GM23338 (cell line): ENCODE measurements at regions not wholly inside any gene's neighbourhood (a gene's known extent, or its start where the extent isn't known, plus 50 kb on each side); places are given as distances from the start of the nearest gene placed in this dataset.

Experiments
- ATAC-seq: fragments of 200-7000 bp; cut with Tn5 transposase; 3 replicates; pipeline ENCODE4 v1.9.1; 2020
- DNase-seq: peaks from one replicate; pipeline ENCODE4 v3.0.0-alpha.2; 2015; ENCODE audit warnings: low spot score
- H2AFZ ChIP-seq: fragments of 200-600 bp; sonication (generic); 2 replicates; pipeline ENCODE4 v1.8.0; 2016; ENCODE audit warnings: antibody characterized with exemption, mild to moderate bottlenecking, moderate library complexity
- H3F3A ChIP-seq: fragments of 200-600 bp; sonication (generic); replicated peaks from 2 replicates; pipeline ENCODE4 v1.8.0; 2017; ENCODE audit warnings: antibody characterized with exemption, mixed run types, low read depth
- H3K27ac ChIP-seq: fragments of 200-600 bp; sonication (generic); 2 replicates; pipeline ENCODE4 v1.6.1; 2016; ENCODE audit warnings: low read depth
- H3K27me3 ChIP-seq: fragments of 200-600 bp; sonication (generic); 2 replicates; pipeline ENCODE4 v1.8.0; 2016; ENCODE audit warnings: mild to moderate bottlenecking, mixed run types, moderate library complexity; ENCODE audit not compliant: insufficient read depth
- H3K36me3 ChIP-seq: fragments of 200-600 bp; sonication (generic); 2 replicates; pipeline ENCODE4 v1.8.0; 2016; ENCODE audit warnings: mild to moderate bottlenecking; ENCODE audit not compliant: insufficient read depth
- H3K4me1 ChIP-seq: fragments of 200-600 bp; sonication (generic); 2 replicates; pipeline ENCODE4 v1.8.0; 2016; ENCODE audit warnings: mild to moderate bottlenecking, moderate library complexity; ENCODE audit not compliant: insufficient read depth
- H3K4me2 ChIP-seq: fragments of 200-600 bp; sonication (generic); 2 replicates; pipeline ENCODE4 v1.7.1; 2017; ENCODE audit warnings: mixed run types
- H3K4me3 ChIP-seq: fragments of 200-600 bp; sonication (generic); 2 replicates; pipeline ENCODE4 v1.6.1; 2016; ENCODE audit warnings: mixed run types
- H3K79me2 ChIP-seq: fragments of 200-600 bp; sonication (generic); replicated peaks from 2 replicates; pipeline ENCODE4 v1.8.0; 2017; ENCODE audit warnings: mild to moderate bottlenecking; ENCODE audit not compliant: insufficient read depth
- H3K9me2 ChIP-seq: fragments of 200-600 bp; sonication (generic); 2 replicates; pipeline ENCODE4 v1.8.0; 2017; ENCODE audit not compliant: insufficient read depth
- H4K20me1 ChIP-seq: fragments of 200-600 bp; sonication (generic); replicated peaks from 2 replicates; pipeline ENCODE4 v1.8.0; 2017; ENCODE audit warnings: mild to moderate bottlenecking; ENCODE audit not compliant: insufficient read depth
- H3K27ac Mint-ChIP-seq: 2 replicates; pipeline ENCODE4 v1.8.0; 2020; ENCODE audit warnings: inconsistent platforms, mild to moderate bottlenecking, moderate library complexity, mixed read lengths
- H3K27me3 Mint-ChIP-seq: 3 replicates; pipeline ENCODE4 v1.8.0; 2022; ENCODE audit warnings: low read depth, mild to moderate bottlenecking, moderate library complexity, mixed read lengths, inconsistent platforms; ENCODE audit not compliant: insufficient read depth, poor library complexity
- H3K36me3 Mint-ChIP-seq: 3 replicates; pipeline ENCODE4 v1.8.0; 2021; ENCODE audit warnings: low read depth, mild to moderate bottlenecking, inconsistent platforms, moderate library complexity, mixed read lengths
- H3K4me1 Mint-ChIP-seq: 3 replicates; pipeline ENCODE4 v1.8.0; 2020; ENCODE audit warnings: mild to moderate bottlenecking, inconsistent platforms, mixed read lengths
- H3K4me3 Mint-ChIP-seq: 3 replicates; pipeline ENCODE4 v1.8.0; 2021; ENCODE audit warnings: moderate library complexity, mild to moderate bottlenecking, inconsistent platforms, mixed read lengths
- H3K9me3 Mint-ChIP-seq: 3 replicates; pipeline ENCODE4 v1.8.0; 2020; ENCODE audit warnings: moderate library complexity, mild to moderate bottlenecking, inconsistent platforms, mixed read lengths
- CREB1 ChIP-seq: fragments of 250-450 bp; sonication (Bioruptor Pico); IDR thresholded peaks from 2 replicates; pipeline ENCODE4 v1.5.0; 2020; ENCODE audit warnings: low read depth, mild to moderate bottlenecking, moderate library complexity
- EZH2 ChIP-seq: fragments of 200-600 bp; sonication (generic); IDR thresholded peaks from one replicate; pipeline ENCODE4 v1.8.0; 2017; ENCODE audit warnings: antibody characterized with exemption, mild to moderate bottlenecking, low read depth; ENCODE audit not compliant: unreplicated experiment
- EZH2phosphoT487 ChIP-seq: fragments of 200-600 bp; sonication (generic); IDR thresholded peaks from one replicate; pipeline ENCODE4 v1.8.1; 2018; ENCODE audit warnings: antibody characterized with exemption; ENCODE audit not compliant: unreplicated experiment
- JUNB ChIP-seq: IDR thresholded peaks from one replicate; pipeline ENCODE4 v1.6.1; 2016; ENCODE audit warnings: antibody characterized with exemption; ENCODE audit not compliant: unreplicated experiment
- NANOG ChIP-seq: IDR thresholded peaks from 2 replicates; pipeline ENCODE4 v1.6.1; 2016; ENCODE audit warnings: antibody characterized with exemption, borderline replicate concordance
- POLR2AphosphoS5 ChIP-seq: IDR thresholded peaks from 2 replicates; pipeline ENCODE4 v1.6.1; 2016; ENCODE audit warnings: antibody characterized with exemption, low read depth
- STAT1 ChIP-seq: IDR thresholded peaks from one replicate; pipeline ENCODE4 v1.6.1; 2016; ENCODE audit warnings: antibody characterized with exemption; ENCODE audit not compliant: unreplicated experiment
- ZNF114 ChIP-seq: fragments of 250-450 bp; sonication (Bioruptor Pico); IDR thresholded peaks from 2 replicates; pipeline ENCODE4 v1.5.0; 2020; ENCODE audit warnings: mild to moderate bottlenecking, moderate library complexity
- ZNF331 ChIP-seq: fragments of 250-450 bp; sonication (Bioruptor Pico); IDR thresholded peaks from 2 replicates; pipeline ENCODE4 v1.5.0; 2020; ENCODE audit warnings: low read depth, mild to moderate bottlenecking, moderate library complexity
- TF ChIP-seq, protein P1 (sequence below): IDR thresholded peaks from one replicate; pipeline ENCODE4 v1.6.1; 2018; ENCODE audit warnings: antibody characterized with exemption; ENCODE audit not compliant: unreplicated experiment
- TF ChIP-seq, protein P2 (sequence below): fragments of 250-450 bp; sonication (Bioruptor Pico); IDR thresholded peaks from 2 replicates; pipeline ENCODE4 v1.5.0; 2020; ENCODE audit warnings: mild to moderate bottlenecking, moderate library complexity
- TF ChIP-seq, protein P3 (sequence below), 2 experiments: fragments of 200-600 bp in 1 of 2; sonication (generic) in 1 of 2; conservative IDR thresholded peaks; 2 replicates each; pipeline versions ENCODE4 v1.5.1 to v1.6.1; 2016 to 2017; ENCODE audit warnings: antibody characterized with exemption in 2 of 2, low read depth in 2 of 2, mild to moderate bottlenecking in 2 of 2, moderate library complexity in 1 of 2
- TF ChIP-seq, protein P4 (sequence below): IDR thresholded peaks from 2 replicates; pipeline ENCODE4 v1.6.1; 2016; ENCODE audit warnings: antibody characterized with exemption

DNA sequence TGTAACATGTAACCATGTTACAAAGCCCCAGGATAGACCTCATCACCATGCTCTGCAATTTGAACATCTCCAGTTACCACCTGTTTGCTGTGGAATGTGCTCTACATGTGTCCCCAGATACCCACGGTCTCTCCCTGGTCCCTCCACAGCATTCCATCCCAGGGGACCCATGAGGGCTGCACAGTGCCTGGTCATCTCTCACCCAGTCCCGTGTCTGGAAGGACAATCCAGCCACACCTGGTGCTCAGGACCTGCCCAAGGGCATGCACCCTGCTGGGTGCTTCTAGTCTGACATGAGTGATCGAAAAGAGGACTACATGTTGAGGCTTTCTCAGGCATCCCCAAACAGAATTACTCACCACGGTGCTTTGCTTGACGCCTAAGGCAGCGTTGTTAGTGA is 119.6 kb upstream of the ATP10A start:
- Histone ChIP-seq H3K4me2 (no peak overlapping the region), H3K4me1 (peaks cover 3% of the 10 kb centered on the region; the same call in 1 of the 2 replicates), H3K27me3 (no peaks in the 10 kb centered on the region), H3K27ac (no peak overlapping the region), H3K4me3 (no peak overlapping the region), H4K20me1 (no peaks in the 10 kb centered on the region), H3K9me2 (peaks cover 8% of the 10 kb centered on the region; the same call in 1 of the 2 replicates), H3K36me3 (no peaks in the 10 kb centered on the region), H3F3A (no peaks in the 10 kb centered on the region), H3K79me2 (no peaks in the 10 kb centered on the region), H2AFZ (no peak overlapping the region; the same call in 1 of the 2 replicates)
- peaks cover 19% of the 10 kb centered on the region for H3K4me1 Mint-ChIP-seq
- ATAC-seq (no peak), DNase-seq (no peak)
- H3K4me3 Mint-ChIP-seq: no peak overlapping the region
- H3K27me3 Mint-ChIP-seq: peaks cover 5% of the 10 kb centered on the region
- H3K27ac Mint-ChIP-seq: no peak overlapping the region
- peaks cover 10% of the 10 kb centered on the region; the same call in 2 of the 3 replicates for H3K9me3 Mint-ChIP-seq
- TF ChIP-seq CREB1 (CRISPR knock-in tag) (no peak), STAT1 (no peak), NANOG (no peak), EZH2phosphoT487 (no peak), EZH2 (no peak), ZNF331 (CRISPR knock-in tag) (no peak), POLR2AphosphoS5 (no peak), JUNB (no peak), ZNF114 (CRISPR knock-in tag) (no peak)
- TF ChIP-seq, protein P1, sequence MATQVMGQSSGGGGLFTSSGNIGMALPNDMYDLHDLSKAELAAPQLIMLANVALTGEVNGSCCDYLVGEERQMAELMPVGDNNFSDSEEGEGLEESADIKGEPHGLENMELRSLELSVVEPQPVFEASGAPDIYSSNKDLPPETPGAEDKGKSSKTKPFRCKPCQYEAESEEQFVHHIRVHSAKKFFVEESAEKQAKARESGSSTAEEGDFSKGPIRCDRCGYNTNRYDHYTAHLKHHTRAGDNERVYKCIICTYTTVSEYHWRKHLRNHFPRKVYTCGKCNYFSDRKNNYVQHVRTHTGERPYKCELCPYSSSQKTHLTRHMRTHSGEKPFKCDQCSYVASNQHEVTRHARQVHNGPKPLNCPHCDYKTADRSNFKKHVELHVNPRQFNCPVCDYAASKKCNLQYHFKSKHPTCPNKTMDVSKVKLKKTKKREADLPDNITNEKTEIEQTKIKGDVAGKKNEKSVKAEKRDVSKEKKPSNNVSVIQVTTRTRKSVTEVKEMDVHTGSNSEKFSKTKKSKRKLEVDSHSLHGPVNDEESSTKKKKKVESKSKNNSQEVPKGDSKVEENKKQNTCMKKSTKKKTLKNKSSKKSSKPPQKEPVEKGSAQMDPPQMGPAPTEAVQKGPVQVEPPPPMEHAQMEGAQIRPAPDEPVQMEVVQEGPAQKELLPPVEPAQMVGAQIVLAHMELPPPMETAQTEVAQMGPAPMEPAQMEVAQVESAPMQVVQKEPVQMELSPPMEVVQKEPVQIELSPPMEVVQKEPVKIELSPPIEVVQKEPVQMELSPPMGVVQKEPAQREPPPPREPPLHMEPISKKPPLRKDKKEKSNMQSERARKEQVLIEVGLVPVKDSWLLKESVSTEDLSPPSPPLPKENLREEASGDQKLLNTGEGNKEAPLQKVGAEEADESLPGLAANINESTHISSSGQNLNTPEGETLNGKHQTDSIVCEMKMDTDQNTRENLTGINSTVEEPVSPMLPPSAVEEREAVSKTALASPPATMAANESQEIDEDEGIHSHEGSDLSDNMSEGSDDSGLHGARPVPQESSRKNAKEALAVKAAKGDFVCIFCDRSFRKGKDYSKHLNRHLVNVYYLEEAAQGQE: no peak
- TF ChIP-seq, protein P2, sequence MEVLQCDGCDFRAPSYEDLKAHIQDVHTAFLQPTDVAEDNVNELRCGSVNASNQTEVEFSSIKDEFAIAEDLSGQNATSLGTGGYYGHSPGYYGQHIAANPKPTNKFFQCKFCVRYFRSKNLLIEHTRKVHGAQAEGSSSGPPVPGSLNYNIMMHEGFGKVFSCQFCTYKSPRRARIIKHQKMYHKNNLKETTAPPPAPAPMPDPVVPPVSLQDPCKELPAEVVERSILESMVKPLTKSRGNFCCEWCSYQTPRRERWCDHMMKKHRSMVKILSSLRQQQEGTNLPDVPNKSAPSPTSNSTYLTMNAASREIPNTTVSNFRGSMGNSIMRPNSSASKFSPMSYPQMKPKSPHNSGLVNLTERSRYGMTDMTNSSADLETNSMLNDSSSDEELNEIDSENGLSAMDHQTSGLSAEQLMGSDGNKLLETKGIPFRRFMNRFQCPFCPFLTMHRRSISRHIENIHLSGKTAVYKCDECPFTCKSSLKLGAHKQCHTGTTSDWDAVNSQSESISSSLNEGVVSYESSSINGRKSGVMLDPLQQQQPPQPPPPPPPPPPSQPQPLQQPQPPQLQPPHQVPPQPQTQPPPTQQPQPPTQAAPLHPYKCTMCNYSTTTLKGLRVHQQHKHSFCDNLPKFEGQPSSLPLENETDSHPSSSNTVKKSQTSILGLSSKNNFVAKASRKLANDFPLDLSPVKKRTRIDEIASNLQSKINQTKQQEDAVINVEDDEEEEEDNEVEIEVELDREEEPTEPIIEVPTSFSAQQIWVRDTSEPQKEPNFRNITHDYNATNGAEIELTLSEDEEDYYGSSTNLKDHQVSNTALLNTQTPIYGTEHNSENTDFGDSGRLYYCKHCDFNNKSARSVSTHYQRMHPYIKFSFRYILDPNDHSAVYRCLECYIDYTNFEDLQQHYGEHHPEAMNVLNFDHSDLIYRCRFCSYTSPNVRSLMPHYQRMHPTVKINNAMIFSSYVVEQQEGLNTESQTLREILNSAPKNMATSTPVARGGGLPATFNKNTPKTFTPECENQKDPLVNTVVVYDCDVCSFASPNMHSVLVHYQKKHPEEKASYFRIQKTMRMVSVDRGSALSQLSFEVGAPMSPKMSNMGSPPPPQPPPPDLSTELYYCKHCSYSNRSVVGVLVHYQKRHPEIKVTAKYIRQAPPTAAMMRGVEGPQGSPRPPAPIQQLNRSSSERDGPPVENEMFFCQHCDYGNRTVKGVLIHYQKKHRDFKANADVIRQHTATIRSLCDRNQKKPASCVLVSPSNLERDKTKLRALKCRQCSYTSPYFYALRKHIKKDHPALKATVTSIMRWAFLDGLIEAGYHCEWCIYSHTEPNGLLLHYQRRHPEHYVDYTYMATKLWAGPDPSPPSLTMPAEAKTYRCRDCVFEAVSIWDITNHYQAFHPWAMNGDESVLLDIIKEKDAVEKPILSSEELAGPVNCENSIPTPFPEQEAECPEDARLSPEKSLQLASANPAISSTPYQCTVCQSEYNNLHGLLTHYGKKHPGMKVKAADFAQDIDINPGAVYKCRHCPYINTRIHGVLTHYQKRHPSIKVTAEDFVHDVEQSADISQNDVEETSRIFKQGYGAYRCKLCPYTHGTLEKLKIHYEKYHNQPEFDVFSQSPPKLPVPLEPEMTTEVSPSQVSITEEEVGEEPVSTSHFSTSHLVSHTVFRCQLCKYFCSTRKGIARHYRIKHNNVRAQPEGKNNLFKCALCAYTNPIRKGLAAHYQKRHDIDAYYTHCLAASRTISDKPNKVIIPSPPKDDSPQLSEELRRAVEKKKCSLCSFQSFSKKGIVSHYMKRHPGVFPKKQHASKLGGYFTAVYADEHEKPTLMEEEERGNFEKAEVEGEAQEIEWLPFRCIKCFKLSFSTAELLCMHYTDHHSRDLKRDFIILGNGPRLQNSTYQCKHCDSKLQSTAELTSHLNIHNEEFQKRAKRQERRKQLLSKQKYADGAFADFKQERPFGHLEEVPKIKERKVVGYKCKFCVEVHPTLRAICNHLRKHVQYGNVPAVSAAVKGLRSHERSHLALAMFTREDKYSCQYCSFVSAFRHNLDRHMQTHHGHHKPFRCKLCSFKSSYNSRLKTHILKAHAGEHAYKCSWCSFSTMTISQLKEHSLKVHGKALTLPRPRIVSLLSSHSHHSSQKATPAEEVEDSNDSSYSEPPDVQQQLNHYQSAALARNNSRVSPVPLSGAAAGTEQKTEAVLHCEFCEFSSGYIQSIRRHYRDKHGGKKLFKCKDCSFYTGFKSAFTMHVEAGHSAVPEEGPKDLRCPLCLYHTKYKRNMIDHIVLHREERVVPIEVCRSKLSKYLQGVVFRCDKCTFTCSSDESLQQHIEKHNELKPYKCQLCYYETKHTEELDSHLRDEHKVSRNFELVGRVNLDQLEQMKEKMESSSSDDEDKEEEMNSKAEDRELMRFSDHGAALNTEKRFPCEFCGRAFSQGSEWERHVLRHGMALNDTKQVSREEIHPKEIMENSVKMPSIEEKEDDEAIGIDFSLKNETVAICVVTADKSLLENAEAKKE: no peak
- TF ChIP-seq, protein P3, sequence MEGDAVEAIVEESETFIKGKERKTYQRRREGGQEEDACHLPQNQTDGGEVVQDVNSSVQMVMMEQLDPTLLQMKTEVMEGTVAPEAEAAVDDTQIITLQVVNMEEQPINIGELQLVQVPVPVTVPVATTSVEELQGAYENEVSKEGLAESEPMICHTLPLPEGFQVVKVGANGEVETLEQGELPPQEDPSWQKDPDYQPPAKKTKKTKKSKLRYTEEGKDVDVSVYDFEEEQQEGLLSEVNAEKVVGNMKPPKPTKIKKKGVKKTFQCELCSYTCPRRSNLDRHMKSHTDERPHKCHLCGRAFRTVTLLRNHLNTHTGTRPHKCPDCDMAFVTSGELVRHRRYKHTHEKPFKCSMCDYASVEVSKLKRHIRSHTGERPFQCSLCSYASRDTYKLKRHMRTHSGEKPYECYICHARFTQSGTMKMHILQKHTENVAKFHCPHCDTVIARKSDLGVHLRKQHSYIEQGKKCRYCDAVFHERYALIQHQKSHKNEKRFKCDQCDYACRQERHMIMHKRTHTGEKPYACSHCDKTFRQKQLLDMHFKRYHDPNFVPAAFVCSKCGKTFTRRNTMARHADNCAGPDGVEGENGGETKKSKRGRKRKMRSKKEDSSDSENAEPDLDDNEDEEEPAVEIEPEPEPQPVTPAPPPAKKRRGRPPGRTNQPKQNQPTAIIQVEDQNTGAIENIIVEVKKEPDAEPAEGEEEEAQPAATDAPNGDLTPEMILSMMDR (conservative IDR thresholded peaks at IDR 0.05; ENCODE audit: low read depth in 2 of 2): no peak
- TF ChIP-seq, protein P4, sequence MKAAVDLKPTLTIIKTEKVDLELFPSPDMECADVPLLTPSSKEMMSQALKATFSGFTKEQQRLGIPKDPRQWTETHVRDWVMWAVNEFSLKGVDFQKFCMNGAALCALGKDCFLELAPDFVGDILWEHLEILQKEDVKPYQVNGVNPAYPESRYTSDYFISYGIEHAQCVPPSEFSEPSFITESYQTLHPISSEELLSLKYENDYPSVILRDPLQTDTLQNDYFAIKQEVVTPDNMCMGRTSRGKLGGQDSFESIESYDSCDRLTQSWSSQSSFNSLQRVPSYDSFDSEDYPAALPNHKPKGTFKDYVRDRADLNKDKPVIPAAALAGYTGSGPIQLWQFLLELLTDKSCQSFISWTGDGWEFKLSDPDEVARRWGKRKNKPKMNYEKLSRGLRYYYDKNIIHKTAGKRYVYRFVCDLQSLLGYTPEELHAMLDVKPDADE: no peak
- H3K36me3 Mint-ChIP-seq: no peaks in the 10 kb centered on the region
